ENCODE measurements at regions not wholly inside any gene's neighbourhood (a gene's known extent, or its start where the extent isn't known, plus 50 kb on each side); places are given as distances from the start of the nearest gene placed in this dataset.

GRCh38 chr3:145243875-145244274 is 917.1 kb downstream of the PLOD2 start:
- no peaks in the 10 kb centered on the region for H3F3A ChIP-seq (ENCODE audit: insufficient read depth, low read length, poor library complexity, severe bottlenecking)
- H3K4me2 ChIP-seq (ENCODE audit: low read length): no peak overlapping the region
- H3K27ac ChIP-seq (ENCODE audit: low read length): no peak overlapping the region
- H4K20me1 ChIP-seq (ENCODE audit: insufficient read depth): no peaks in the 10 kb centered on the region
- no peaks in the 10 kb centered on the region for H3K79me2 ChIP-seq (replicated peaks; ENCODE audit: insufficient read depth, low read length)
- H3K36me3 ChIP-seq (ENCODE audit: insufficient read depth, low read length): no peaks in the 10 kb centered on the region
- no peaks in the 10 kb centered on the region for H3K9me2 ChIP-seq (ENCODE audit: insufficient read depth, low read length)
- H3K27me3 ChIP-seq (ENCODE audit: insufficient read depth, low read depth, low read length): no peaks in the 10 kb centered on the region
- no peak overlapping the region for H3K4me3 ChIP-seq (ENCODE audit: low read length)
- no peak overlapping the region for H3K9ac ChIP-seq (ENCODE audit: low read length)
- H3K9me3 ChIP-seq (ENCODE audit: low read length): peaks cover 2% of the 10 kb centered on the region
- no peak for TF ChIP-seq EZH2 (IDR thresholded peaks at IDR 0.05; ENCODE audit: borderline replicate concordance, insufficient read depth, low read length, poor library complexity, severe bottlenecking)
- TF ChIP-seq EP300 (conservative IDR thresholded peaks at IDR 0.05; ENCODE audit: poor library complexity, severe bottlenecking): no peak
- TF ChIP-seq MXI1 (conservative IDR thresholded peaks at IDR 0.05; ENCODE audit: poor library complexity, severe bottlenecking): no peak
- TF ChIP-seq CTCF (IDR thresholded peaks at IDR 0.05; ENCODE audit: poor library complexity, severe bottlenecking): no peak
- TF ChIP-seq POLR2AphosphoS5 (IDR thresholded peaks at IDR 0.05): no peak
- TF ChIP-seq REST (IDR thresholded peaks at IDR 0.05; ENCODE audit: borderline replicate concordance): no peak
- TF ChIP-seq RAD21 (conservative IDR thresholded peaks at IDR 0.05): no peak
- no peak overlapping the region for H2AFZ ChIP-seq (ENCODE audit: low read depth, low read length)

GRCh38 chr3:145244327-145244726 is 916.7 kb downstream of the PLOD2 start:
- Histone ChIP-seq H3K27ac (ENCODE audit: low read length) (no peak overlapping the region), H3K9me3 (ENCODE audit: low read length) (peaks cover 2% of the 10 kb centered on the region), H2AFZ (ENCODE audit: low read depth, low read length) (no peak overlapping the region)

More at GRCh38 chr3:145244327-145244726, 916.7 kb downstream of the PLOD2 start:
- H3F3A ChIP-seq (ENCODE audit: insufficient read depth, low read length, poor library complexity, severe bottlenecking): no peaks in the 10 kb centered on the region
- H3K27me3 ChIP-seq (ENCODE audit: insufficient read depth, low read depth, low read length): no peaks in the 10 kb centered on the region
- no peaks in the 10 kb centered on the region for H4K20me1 ChIP-seq (ENCODE audit: insufficient read depth)
- TF ChIP-seq RAD21 (conservative IDR thresholded peaks at IDR 0.05): no peak
- no peak for TF ChIP-seq CTCF (IDR thresholded peaks at IDR 0.05; ENCODE audit: poor library complexity, severe bottlenecking)
- TF ChIP-seq EP300 (conservative IDR thresholded peaks at IDR 0.05; ENCODE audit: poor library complexity, severe bottlenecking): no peak
- TF ChIP-seq TAF1 (IDR thresholded peaks at IDR 0.05; ENCODE audit: low read depth): no peak
- no peak for TF ChIP-seq REST (IDR thresholded peaks at IDR 0.05; ENCODE audit: borderline replicate concordance)
- TF ChIP-seq POLR2AphosphoS5 (IDR thresholded peaks at IDR 0.05): no peak
- TF ChIP-seq EZH2 (IDR thresholded peaks at IDR 0.05; ENCODE audit: borderline replicate concordance, insufficient read depth, low read length, poor library complexity, severe bottlenecking): no peak
- H3K4me3 ChIP-seq (ENCODE audit: low read length): no peak overlapping the region
- no peak overlapping the region for H3K4me2 ChIP-seq (ENCODE audit: low read length)
- H3K36me3 ChIP-seq (ENCODE audit: insufficient read depth, low read length): no peaks in the 10 kb centered on the region
- no peaks in the 10 kb centered on the region for H3K9me2 ChIP-seq (ENCODE audit: insufficient read depth, low read length)
- H3K79me2 ChIP-seq (replicated peaks; ENCODE audit: insufficient read depth, low read length): no peaks in the 10 kb centered on the region
- no peak overlapping the region for H3K9ac ChIP-seq (ENCODE audit: low read length)
